ENCODE measurements at regions not wholly inside any gene's neighbourhood (a gene's known extent, or its start where the extent isn't known, plus 50 kb on each side); places are given as distances from the start of the nearest gene placed in this dataset.

DNA sequence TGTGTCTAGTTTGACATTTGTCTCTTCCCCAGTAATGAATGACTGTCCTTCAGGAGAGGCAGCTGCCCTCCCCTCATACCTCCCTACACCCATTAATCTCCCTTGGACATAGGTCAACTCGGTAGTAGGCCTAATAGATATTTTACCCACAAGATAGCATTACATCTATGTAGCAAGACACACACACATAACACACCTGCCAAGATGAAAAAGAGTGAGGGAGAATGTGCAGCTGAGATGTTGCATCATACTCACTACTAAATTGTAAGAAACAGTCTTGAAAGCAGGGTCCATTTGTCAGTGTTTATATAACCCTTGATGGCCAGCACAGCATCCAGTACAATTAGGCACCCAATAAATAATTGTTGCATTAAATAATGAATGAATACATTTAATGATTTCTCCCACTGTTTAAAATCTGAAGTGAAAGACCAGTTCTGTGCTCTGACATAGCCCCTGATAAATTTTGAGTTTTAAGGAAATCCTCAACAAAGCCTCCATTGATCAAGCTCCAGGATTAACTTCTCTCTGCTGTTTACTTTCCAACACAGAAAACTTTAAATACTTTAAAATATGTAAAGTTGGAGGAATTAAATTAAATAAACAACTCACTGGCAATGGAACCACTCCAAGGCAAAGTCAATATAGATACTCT is 440.8 kb upstream of the RASGEF1B start:
- Histone ChIP-seq H3K9me3 (ENCODE audit: control insufficient read depth in 1 of 2, low read length in 2 of 2) (no peaks in the 10 kb centered on the region), H3K4me3 (ENCODE audit: low read depth in 1 of 2, low read length in 2 of 2) (no peak overlapping the region), H3K27me3 (ENCODE audit: control insufficient read depth in 1 of 2, insufficient read depth in 2 of 2, low read length in 2 of 2) (no peaks in the 10 kb centered on the region), H3K4me1 (ENCODE audit: control insufficient read depth in 1 of 2, insufficient read depth in 2 of 2, low read length in 2 of 2) (no peaks in the 10 kb centered on the region), H3K9ac (ENCODE audit: low read depth in 1 of 2, low read length in 2 of 2) (no peak overlapping the region), H3K36me3 (ENCODE audit: control insufficient read depth in 1 of 2, insufficient read depth in 2 of 2, low read length in 2 of 2) (no peaks in the 10 kb centered on the region), H3K27ac (ENCODE audit: low read depth, low read length) (no peak overlapping the region)

- Histone ChIP-seq H3K27me3 (ENCODE audit: control insufficient read depth in 1 of 2, insufficient read depth in 2 of 2, low read length in 2 of 2) (no peaks in the 10 kb centered on the region), H3K27ac (ENCODE audit: low read depth, low read length) (no peak overlapping the region), H3K9me3 (ENCODE audit: control insufficient read depth in 1 of 2, low read length in 2 of 2) (no peaks in the 10 kb centered on the region), H3K36me3 (ENCODE audit: control insufficient read depth in 1 of 2, insufficient read depth in 2 of 2, low read length in 2 of 2) (no peaks in the 10 kb centered on the region), H3K9ac (ENCODE audit: low read depth in 1 of 2, low read length in 2 of 2) (no peak overlapping the region), H3K4me3 (ENCODE audit: low read depth in 1 of 2, low read length in 2 of 2) (no peak overlapping the region), H3K4me1 (ENCODE audit: control insufficient read depth in 1 of 2, insufficient read depth in 2 of 2, low read length in 2 of 2) (no peaks in the 10 kb centered on the region)
Measured at GRCh38 chr4:81906905-81907304, 435.2 kb upstream of the RASGEF1B start.

- Histone ChIP-seq H3K36me3 (ENCODE audit: control insufficient read depth in 1 of 2, insufficient read depth in 2 of 2, low read length in 2 of 2) (no peaks in the 10 kb centered on the region), H3K4me1 (ENCODE audit: control insufficient read depth in 1 of 2, insufficient read depth in 2 of 2, low read length in 2 of 2) (no peaks in the 10 kb centered on the region), H3K27me3 (ENCODE audit: control insufficient read depth in 1 of 2, insufficient read depth in 2 of 2, low read length in 2 of 2) (no peaks in the 10 kb centered on the region), H3K9ac (ENCODE audit: low read depth in 1 of 2, low read length in 2 of 2) (no peak overlapping the region), H3K9me3 (ENCODE audit: control insufficient read depth in 1 of 2, low read length in 2 of 2) (no peaks in the 10 kb centered on the region), H3K4me3 (ENCODE audit: low read depth in 1 of 2, low read length in 2 of 2) (no peak overlapping the region), H3K27ac (ENCODE audit: low read depth, low read length) (no peak overlapping the region)
Measured at GRCh38 chr4:81905971-81906370, 434.3 kb upstream of the RASGEF1B start.

DNA sequence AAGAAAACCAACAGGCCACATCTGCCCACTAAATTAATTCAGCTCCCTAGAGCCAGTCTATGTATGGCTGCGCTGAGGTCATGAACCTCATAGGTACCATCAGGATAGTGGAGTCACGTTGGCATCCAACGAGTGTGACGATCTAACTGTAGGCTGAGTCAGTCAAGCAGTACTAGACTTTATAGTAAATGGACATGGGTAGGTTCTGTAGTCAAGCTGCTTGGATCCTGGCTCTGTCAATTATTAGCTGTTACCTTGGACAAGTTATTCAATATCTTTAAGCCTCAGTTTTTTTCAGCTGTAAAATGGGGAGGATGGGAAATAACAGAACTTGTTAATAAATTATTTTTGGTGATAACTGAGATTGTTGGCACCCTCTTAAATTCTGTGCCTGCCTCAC is 432.4 kb upstream of the RASGEF1B start:
- no peaks in the 10 kb centered on the region for H3K27me3 ChIP-seq (ENCODE audit: control insufficient read depth in 1 of 2, insufficient read depth in 2 of 2, low read length in 2 of 2)
- no peak overlapping the region for H3K9ac ChIP-seq (ENCODE audit: low read depth in 1 of 2, low read length in 2 of 2)
- H3K4me3 ChIP-seq (ENCODE audit: low read depth in 1 of 2, low read length in 2 of 2): no peak overlapping the region
- no peaks in the 10 kb centered on the region for H3K36me3 ChIP-seq (ENCODE audit: control insufficient read depth in 1 of 2, insufficient read depth in 2 of 2, low read length in 2 of 2)
- no peaks in the 10 kb centered on the region for H3K9me3 ChIP-seq (ENCODE audit: control insufficient read depth in 1 of 2, low read length in 2 of 2)
- no peaks in the 10 kb centered on the region for H3K4me1 ChIP-seq (ENCODE audit: control insufficient read depth in 1 of 2, insufficient read depth in 2 of 2, low read length in 2 of 2)
- no peak overlapping the region for H3K27ac ChIP-seq (ENCODE audit: low read depth, low read length)

GRCh38 chr4:81903212-81903611 is 431.5 kb upstream of the RASGEF1B start:
- Histone ChIP-seq H3K27ac (ENCODE audit: low read depth, low read length) (no peak overlapping the region), H3K36me3 (ENCODE audit: control insufficient read depth in 1 of 2, insufficient read depth in 2 of 2, low read length in 2 of 2) (no peaks in the 10 kb centered on the region), H3K4me1 (ENCODE audit: control insufficient read depth in 1 of 2, insufficient read depth in 2 of 2, low read length in 2 of 2) (no peaks in the 10 kb centered on the region), H3K9ac (ENCODE audit: low read depth in 1 of 2, low read length in 2 of 2) (no peak overlapping the region), H3K9me3 (ENCODE audit: control insufficient read depth in 1 of 2, low read length in 2 of 2) (no peaks in the 10 kb centered on the region), H3K27me3 (ENCODE audit: control insufficient read depth in 1 of 2, insufficient read depth in 2 of 2, low read length in 2 of 2) (no peaks in the 10 kb centered on the region), H3K4me3 (ENCODE audit: low read depth in 1 of 2, low read length in 2 of 2) (no peak overlapping the region)

DNA sequence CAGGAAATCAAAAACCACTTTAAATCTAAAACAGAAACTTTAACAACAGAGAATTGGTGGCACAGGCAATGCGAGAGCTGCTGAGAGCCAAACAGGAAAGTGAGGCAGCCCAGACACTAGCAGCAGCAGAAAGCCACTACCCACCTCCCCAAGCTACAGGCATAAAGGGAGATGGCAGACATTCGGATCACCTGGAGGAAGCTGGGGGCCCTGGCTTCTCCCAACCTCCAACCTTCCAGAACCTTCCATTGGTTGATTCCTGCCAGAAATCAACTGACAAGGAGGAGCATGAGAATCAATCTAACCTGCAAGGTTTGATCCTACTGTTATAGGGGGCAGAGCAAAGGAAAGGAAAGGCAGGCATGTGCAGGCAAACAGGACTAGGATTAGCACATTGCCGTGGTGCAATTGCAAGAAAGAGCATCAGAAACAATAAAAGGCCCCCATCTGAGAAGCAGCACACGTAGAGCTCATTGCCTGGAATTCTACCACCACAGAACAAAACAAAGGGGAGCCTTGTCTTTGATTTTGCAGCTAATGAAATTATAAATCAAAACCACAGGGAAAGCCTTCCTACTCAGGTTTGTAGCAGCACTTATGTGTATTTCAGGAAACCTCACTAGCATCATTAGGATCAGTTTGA is 427.3 kb upstream of the RASGEF1B start:
- no peak overlapping the region for H3K4me3 ChIP-seq (ENCODE audit: low read depth in 1 of 2, low read length in 2 of 2)
- H3K27me3 ChIP-seq (ENCODE audit: control insufficient read depth in 1 of 2, insufficient read depth in 2 of 2, low read length in 2 of 2): no peaks in the 10 kb centered on the region
- H3K36me3 ChIP-seq (ENCODE audit: control insufficient read depth in 1 of 2, insufficient read depth in 2 of 2, low read length in 2 of 2): no peaks in the 10 kb centered on the region
- H3K27ac ChIP-seq (ENCODE audit: low read depth, low read length): no peak overlapping the region
- no peak overlapping the region for H3K9ac ChIP-seq (ENCODE audit: low read depth in 1 of 2, low read length in 2 of 2)
- no peaks in the 10 kb centered on the region for H3K4me1 ChIP-seq (ENCODE audit: control insufficient read depth in 1 of 2, insufficient read depth in 2 of 2, low read length in 2 of 2)
- H3K9me3 ChIP-seq (ENCODE audit: control insufficient read depth in 1 of 2, low read length in 2 of 2): no peaks in the 10 kb centered on the region

- H3K4me3 ChIP-seq (ENCODE audit: low read depth in 1 of 2, low read length in 2 of 2): no peak overlapping the region
- no peaks in the 10 kb centered on the region for H3K36me3 ChIP-seq (ENCODE audit: control insufficient read depth in 1 of 2, insufficient read depth in 2 of 2, low read length in 2 of 2)
- no peak overlapping the region for H3K27ac ChIP-seq (ENCODE audit: low read depth, low read length)
- no peaks in the 10 kb centered on the region for H3K4me1 ChIP-seq (ENCODE audit: control insufficient read depth in 1 of 2, insufficient read depth in 2 of 2, low read length in 2 of 2)
- no peak overlapping the region for H3K9ac ChIP-seq (ENCODE audit: low read depth in 1 of 2, low read length in 2 of 2)
- no peaks in the 10 kb centered on the region for H3K9me3 ChIP-seq (ENCODE audit: control insufficient read depth in 1 of 2, low read length in 2 of 2)
- H3K27me3 ChIP-seq (ENCODE audit: control insufficient read depth in 1 of 2, insufficient read depth in 2 of 2, low read length in 2 of 2): no peaks in the 10 kb centered on the region
Measured at GRCh38 chr4:81896936-81897335, 425.2 kb upstream of the RASGEF1B start.

DNA sequence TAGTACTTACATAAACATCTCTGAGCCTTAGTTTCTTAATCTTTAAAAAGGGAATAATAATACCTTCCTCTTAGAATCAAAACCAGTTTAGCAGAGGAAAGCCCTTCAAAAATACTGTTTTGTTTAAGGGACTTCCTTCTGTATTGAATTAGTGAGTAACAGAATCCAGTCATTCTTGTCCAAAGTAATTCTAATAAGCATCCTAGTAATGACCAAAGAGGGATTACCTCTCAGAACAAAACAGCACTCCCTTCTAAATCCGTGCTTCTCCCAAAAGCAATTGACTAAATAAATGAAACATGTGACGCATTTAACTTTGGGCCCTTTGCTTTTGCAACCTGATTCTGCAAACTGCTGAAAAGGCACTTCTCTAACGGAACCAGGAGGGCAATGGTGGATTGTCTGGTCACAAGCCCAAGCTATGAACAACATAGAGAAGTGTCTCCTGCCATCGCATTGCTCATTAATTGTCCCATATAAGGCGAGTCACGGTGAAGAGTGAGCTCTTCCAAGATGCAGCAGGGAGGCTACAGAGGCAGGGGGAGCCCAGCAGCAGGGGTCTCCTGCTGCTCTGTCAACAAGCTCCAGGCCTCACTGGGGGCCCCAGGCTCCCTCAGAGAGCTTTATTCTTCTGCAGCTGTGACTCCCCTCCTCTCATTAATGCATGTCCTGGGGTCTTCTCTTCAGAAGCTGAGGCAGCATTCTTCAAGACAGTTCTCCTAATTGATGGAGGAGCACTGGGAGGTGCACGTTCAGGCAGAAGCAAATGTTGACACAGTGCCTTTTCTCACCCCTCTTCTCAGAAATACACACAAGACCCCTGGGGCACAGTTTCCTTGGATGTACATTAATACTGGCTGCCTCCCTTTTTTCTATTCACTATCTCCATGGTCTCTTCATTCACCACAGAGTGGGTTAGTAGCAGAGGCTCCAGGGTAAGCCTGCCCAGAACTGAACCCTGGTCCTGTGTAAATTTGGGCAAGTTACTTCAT is 419.6 kb upstream of the RASGEF1B start:
- Histone ChIP-seq H3K9ac (ENCODE audit: low read depth in 1 of 2, low read length in 2 of 2) (no peak overlapping the region), H3K36me3 (ENCODE audit: control insufficient read depth in 1 of 2, insufficient read depth in 2 of 2, low read length in 2 of 2) (no peaks in the 10 kb centered on the region), H3K27ac (ENCODE audit: low read depth, low read length) (no peak overlapping the region), H3K4me1 (ENCODE audit: control insufficient read depth in 1 of 2, insufficient read depth in 2 of 2, low read length in 2 of 2) (no peaks in the 10 kb centered on the region), H3K4me3 (ENCODE audit: low read depth in 1 of 2, low read length in 2 of 2) (no peak overlapping the region), H3K27me3 (ENCODE audit: control insufficient read depth in 1 of 2, insufficient read depth in 2 of 2, low read length in 2 of 2) (no peaks in the 10 kb centered on the region), H3K9me3 (ENCODE audit: control insufficient read depth in 1 of 2, low read length in 2 of 2) (no peaks in the 10 kb centered on the region)

GRCh38 chr4:81884986-81885385 is 413.3 kb upstream of the RASGEF1B start:
- H3K9ac ChIP-seq (ENCODE audit: low read depth in 1 of 2, low read length in 2 of 2): no peak overlapping the region
- H3K36me3 ChIP-seq (ENCODE audit: control insufficient read depth in 1 of 2, insufficient read depth in 2 of 2, low read length in 2 of 2): no peaks in the 10 kb centered on the region
- no peak overlapping the region for H3K27ac ChIP-seq (ENCODE audit: low read depth, low read length)
- no peaks in the 10 kb centered on the region for H3K4me1 ChIP-seq (ENCODE audit: control insufficient read depth in 1 of 2, insufficient read depth in 2 of 2, low read length in 2 of 2)
- no peaks in the 10 kb centered on the region for H3K9me3 ChIP-seq (ENCODE audit: control insufficient read depth in 1 of 2, low read length in 2 of 2)
- H3K4me3 ChIP-seq (ENCODE audit: low read depth in 1 of 2, low read length in 2 of 2): no peak overlapping the region
- H3K27me3 ChIP-seq (ENCODE audit: control insufficient read depth in 1 of 2, insufficient read depth in 2 of 2, low read length in 2 of 2): no peaks in the 10 kb centered on the region

Measured in duodenal mucosa (tissue), 2 donors.